CD4-positive, alpha-beta T cell (primary cell): ENCODE measurements at regions not wholly inside any gene's neighbourhood (a gene's known extent, or its start where the extent isn't known, plus 50 kb on each side); places are given as distances from the start of the nearest gene placed in this dataset.

ENCODE experiments used
- ATAC-seq: fragments of 200-7000 bp; cut with Tn5 transposase; one replicate; pipeline ENCODE4 v1.10.0; 2022; ENCODE audit warnings: mild to moderate bottlenecking; ENCODE audit not compliant: poor library complexity
- CTCF ChIA-PET: fragments of 350-600 bp; sonication (Branson Sonifier 250); formaldehyde crosslinking; loops from one replicate; lab custom pipeline; 2021; ENCODE audit warnings: antibody characterized with exemption, inconsistent platforms; lab: Charles Lee
- POLR2A ChIA-PET: fragments of 350-600 bp; sonication (Branson Sonifier 250); formaldehyde crosslinking; loops from one replicate; lab custom pipeline; 2021; ENCODE audit warnings: antibody characterized with exemption, inconsistent platforms; lab: Charles Lee
- DNase-seq, 14 experiments: peaks; one replicate each; pipeline ENCODE4 v3.0.0-alpha.2; 2013 to 2020; ENCODE audit warnings: mixed read lengths in 2 of 14
- H3K27ac ChIP-seq, 2 donors: one replicate each; pipeline versions ENCODE4 v1.5.1 to v1.7.0; 2013; ENCODE audit warnings: low read length in 2 of 2, low read depth in 1 of 2, mild to moderate bottlenecking in 1 of 2
- H3K27me3 ChIP-seq, 2 experiments: 1 replicate in 1 of 2; 2 replicates in 1 of 2; pipeline versions ENCODE4 v1.6.1 to v1.7.0; 2013; ENCODE audit warnings: low read length in 2 of 2, control low read depth in 1 of 2, mild to moderate bottlenecking in 1 of 2, moderate library complexity in 1 of 2; ENCODE audit not compliant: insufficient read depth in 2 of 2, control insufficient read depth in 1 of 2
- H3K36me3 ChIP-seq: one replicate; pipeline ENCODE4 v1.6.1; 2013; ENCODE audit warnings: low read length, control low read depth; ENCODE audit not compliant: insufficient read depth
- H3K4me1 ChIP-seq: one replicate; pipeline ENCODE4 v1.6.1; 2013; ENCODE audit warnings: low read length, control low read depth; ENCODE audit not compliant: insufficient read depth
- H3K4me3 ChIP-seq: one replicate; pipeline ENCODE4 v1.5.1; 2013; ENCODE audit warnings: mild to moderate bottlenecking, low read length, moderate library complexity
- H3K9me3 ChIP-seq, 2 experiments: 1 replicate in 1 of 2; 2 replicates in 1 of 2; pipeline versions ENCODE4 v1.6.1 to v1.7.0; 2013; ENCODE audit warnings: low read length in 2 of 2, mild to moderate bottlenecking in 2 of 2, control low read depth in 1 of 2, moderate library complexity in 1 of 2; ENCODE audit not compliant: control insufficient read depth in 1 of 2, insufficient read depth in 1 of 2
- H3K27ac Mint-ChIP-seq: one replicate; pipeline ENCODE4 v1.8.0; 2020; ENCODE audit warnings: mixed read lengths
- H3K27me3 Mint-ChIP-seq: one replicate; pipeline ENCODE4 v1.8.0; 2021; ENCODE audit warnings: mixed read lengths
- H3K36me3 Mint-ChIP-seq: one replicate; pipeline ENCODE4 v1.8.0; 2021; ENCODE audit warnings: low read depth, mixed read lengths
- H3K4me1 Mint-ChIP-seq: one replicate; pipeline ENCODE4 v1.8.0; 2021; ENCODE audit warnings: low read depth, mixed read lengths
- H3K4me3 Mint-ChIP-seq: one replicate; pipeline ENCODE4 v1.8.0; 2020; ENCODE audit warnings: mild to moderate bottlenecking, mixed read lengths
- H3K9me3 Mint-ChIP-seq: one replicate; pipeline ENCODE4 v1.8.0; 2020; ENCODE audit warnings: mixed read lengths
- CTCF ChIP-seq: fragments of 200-600 bp; IDR thresholded peaks from one replicate; pipeline ENCODE4 v1.8.0; 2022; ENCODE audit warnings: antibody characterized with exemption, mild to moderate bottlenecking
- intact Hi-C, 2 experiments: fragments of 100-400 bp; cut with DNase I in 1 of 2; cut with micrococcal nuclease in 1 of 2; formaldehyde crosslinking; loops; one replicate each; pipeline versions ENCODE4 v1.15.1 to v1.9.0; 2023 to 2025; cut with DNase I, micrococcal nuclease

- Mint-ChIP-seq H3K27ac (no peak overlapping the region), H3K4me1 (no peaks in the 10 kb centered on the region), H3K27me3 (no peaks in the 10 kb centered on the region), H3K4me3 (no peak overlapping the region), H3K36me3 (no peaks in the 10 kb centered on the region), H3K9me3 (no peaks in the 10 kb centered on the region)
- Histone ChIP-seq H3K4me1 (no peaks in the 10 kb centered on the region), H3K4me3 (no peak overlapping the region), H3K9me3 (peaks cover 0 to 100% of the 10 kb centered on the region in 2 experiments), H3K36me3 (no peaks in the 10 kb centered on the region), H3K27ac (no peak overlapping the region), H3K27me3 (peaks cover 0 to 2% of the 10 kb centered on the region in 2 experiments)
- ATAC-seq (no peak), DNase-seq (peak in 1 of 14 experiments; percentile 21)
- ChIA-PET CTCF (no interaction called here), POLR2A (no interaction called here)
- intact Hi-C loops = no loop called here
- TF ChIP-seq CTCF = no peak
Observed at GRCh38 chr15:25240461-25241021, 198.3 kb downstream of the UBE3A start.

- Histone ChIP-seq H3K36me3 (no peaks in the 10 kb centered on the region), H3K9me3 (peaks cover 0 to 100% of the 10 kb centered on the region in 2 experiments), H3K4me1 (no peaks in the 10 kb centered on the region), H3K27ac (no peak overlapping the region), H3K4me3 (no peak overlapping the region), H3K27me3 (peaks cover 0 to 2% of the 10 kb centered on the region in 2 experiments)
- ATAC-seq (no peak), DNase-seq (peak in 1 of 14 experiments; percentile 10)
- H3K27ac Mint-ChIP-seq = no peak overlapping the region
- TF ChIP-seq CTCF = no peak
- intact Hi-C loops = no loop called here
- ChIA-PET POLR2A (no interaction called here), CTCF (no interaction called here)
- H3K9me3 Mint-ChIP-seq = no peaks in the 10 kb centered on the region
- H3K4me1 Mint-ChIP-seq = no peaks in the 10 kb centered on the region
- H3K4me3 Mint-ChIP-seq = no peak overlapping the region
- H3K36me3 Mint-ChIP-seq = no peaks in the 10 kb centered on the region
- H3K27me3 Mint-ChIP-seq = no peaks in the 10 kb centered on the region
Observed at GRCh38 chr15:25241241-25241801, 197.5 kb downstream of the UBE3A start.

- TF ChIP-seq CTCF = no peak
- Histone ChIP-seq H3K4me3 (no peak overlapping the region), H3K27me3 (peaks cover 0 to 2% of the 10 kb centered on the region in 2 experiments), H3K36me3 (no peaks in the 10 kb centered on the region), H3K27ac (no peak overlapping the region), H3K9me3 (peaks cover 0 to 100% of the 10 kb centered on the region in 2 experiments), H3K4me1 (no peaks in the 10 kb centered on the region)
- H3K4me1 Mint-ChIP-seq = no peaks in the 10 kb centered on the region
- H3K4me3 Mint-ChIP-seq = no peak overlapping the region
- no peak for DNase-seq
- H3K27ac Mint-ChIP-seq = no peak overlapping the region
- ChIA-PET CTCF (no interaction called here), POLR2A (no interaction called here)
- H3K9me3 Mint-ChIP-seq = no peaks in the 10 kb centered on the region
- intact Hi-C loops = no loop called here
- H3K36me3 Mint-ChIP-seq = no peaks in the 10 kb centered on the region
- ATAC-seq = no peak
- H3K27me3 Mint-ChIP-seq = no peaks in the 10 kb centered on the region
Observed at GRCh38 chr15:25242166-25242879, 196.5 kb downstream of the UBE3A start.
